ENCODE measurements at regions not wholly inside any gene's neighbourhood (a gene's known extent, or its start where the extent isn't known, plus 50 kb on each side); places are given as distances from the start of the nearest gene placed in this dataset.

GRCh38 chrX:5278908-5279307 lies 949.8 kb downstream of the NLGN4X start:
- Histone ChIP-seq H3K9me3 (no peaks in the 10 kb centered on the region), H3K27ac (replicated peaks in 1 of 4) (no peak overlapping the region), H3K4me3 (no peak overlapping the region), H3K36me3 (no peaks in the 10 kb centered on the region), H3K27me3 (no peaks in the 10 kb centered on the region), H3K4me1 (no peaks in the 10 kb centered on the region)
- WGBS, result 81% methylated on average over 2 of the region's 2 CpGs
- no peak for TF ChIP-seq EP300 (IDR thresholded peaks at IDR 0.05)
- DNase-seq (ENCODE audit: extremely low spot score), result no peak
- intact Hi-C loops (cut with DNase I), result no loop called here

DNA sequence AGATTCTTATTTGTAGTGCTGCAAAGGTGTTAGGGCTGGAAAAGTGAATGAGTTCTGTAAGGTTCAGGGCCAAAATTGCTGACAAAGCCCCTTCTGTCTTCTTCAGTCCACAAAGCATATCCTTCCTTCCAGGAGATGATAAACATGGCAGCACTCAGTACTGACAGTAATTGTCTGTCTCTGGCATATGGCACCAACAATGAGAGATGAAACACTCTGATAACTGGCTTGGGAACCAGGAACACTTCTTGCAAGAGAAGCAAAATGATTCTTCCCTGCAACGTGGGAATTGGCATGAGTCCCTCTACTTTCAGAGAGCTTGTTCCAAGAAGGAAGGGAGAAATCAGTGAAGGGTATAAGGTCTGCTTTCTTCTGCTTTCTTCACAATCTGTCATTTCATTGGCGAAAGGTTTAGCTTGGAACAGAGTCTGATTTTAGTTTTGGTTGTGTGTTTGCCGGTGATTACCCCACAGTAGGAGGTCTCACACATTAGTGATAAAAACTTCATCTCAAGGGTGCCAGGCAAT lies 963.3 kb downstream of the NLGN4X start:
- no peak for TF ChIP-seq POLR2A (IDR thresholded peaks at IDR 0.05; ENCODE audit: low read depth)
- TF ChIP-seq, protein P1, sequence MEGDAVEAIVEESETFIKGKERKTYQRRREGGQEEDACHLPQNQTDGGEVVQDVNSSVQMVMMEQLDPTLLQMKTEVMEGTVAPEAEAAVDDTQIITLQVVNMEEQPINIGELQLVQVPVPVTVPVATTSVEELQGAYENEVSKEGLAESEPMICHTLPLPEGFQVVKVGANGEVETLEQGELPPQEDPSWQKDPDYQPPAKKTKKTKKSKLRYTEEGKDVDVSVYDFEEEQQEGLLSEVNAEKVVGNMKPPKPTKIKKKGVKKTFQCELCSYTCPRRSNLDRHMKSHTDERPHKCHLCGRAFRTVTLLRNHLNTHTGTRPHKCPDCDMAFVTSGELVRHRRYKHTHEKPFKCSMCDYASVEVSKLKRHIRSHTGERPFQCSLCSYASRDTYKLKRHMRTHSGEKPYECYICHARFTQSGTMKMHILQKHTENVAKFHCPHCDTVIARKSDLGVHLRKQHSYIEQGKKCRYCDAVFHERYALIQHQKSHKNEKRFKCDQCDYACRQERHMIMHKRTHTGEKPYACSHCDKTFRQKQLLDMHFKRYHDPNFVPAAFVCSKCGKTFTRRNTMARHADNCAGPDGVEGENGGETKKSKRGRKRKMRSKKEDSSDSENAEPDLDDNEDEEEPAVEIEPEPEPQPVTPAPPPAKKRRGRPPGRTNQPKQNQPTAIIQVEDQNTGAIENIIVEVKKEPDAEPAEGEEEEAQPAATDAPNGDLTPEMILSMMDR (IDR thresholded peaks at IDR 0.05), result no peak
- TF ChIP-seq POLR2AphosphoS5 (IDR thresholded peaks at IDR 0.05), result no peak
- no peak for TF ChIP-seq EP300 (IDR thresholded peaks at IDR 0.05)
- Histone ChIP-seq H3K4me3 (no peak overlapping the region), H3K4me1 (no peaks in the 10 kb centered on the region), H3K27me3 (no peaks in the 10 kb centered on the region), H3K36me3 (no peaks in the 10 kb centered on the region), H3K27ac (replicated peaks in 1 of 4) (no peak overlapping the region), H3K9me3 (no peaks in the 10 kb centered on the region)
- 71% methylated on average over 3 of the region's 3 CpGs for WGBS
- no peak for DNase-seq (ENCODE audit: extremely low spot score)
- intact Hi-C loops (cut with DNase I), result no loop called here

GRCh38 chrX:5250106-5250505 lies 978.6 kb downstream of the NLGN4X start:
- H3K27me3 ChIP-seq, result no peaks in the 10 kb centered on the region
- no peaks in the 10 kb centered on the region for H3K36me3 ChIP-seq
- no peaks in the 10 kb centered on the region for H3K9me3 ChIP-seq
- no peak for TF ChIP-seq POLR2AphosphoS5 (IDR thresholded peaks at IDR 0.05)
- TF ChIP-seq, protein P1 (IDR thresholded peaks at IDR 0.05), result no peak
- no peak for TF ChIP-seq EP300 (IDR thresholded peaks at IDR 0.05)
- no peak for TF ChIP-seq POLR2A (IDR thresholded peaks at IDR 0.05; ENCODE audit: low read depth)
- no peak for DNase-seq (ENCODE audit: extremely low spot score)
- intact Hi-C loops (cut with DNase I), result no loop called here
- H3K4me1 ChIP-seq, result no peaks in the 10 kb centered on the region
- H3K4me3 ChIP-seq, result no peak overlapping the region
- no peak overlapping the region for H3K27ac ChIP-seq (replicated peaks in 1 of 4)
- WGBS, result 78% methylated on average over 5 of the region's 5 CpGs

- Histone ChIP-seq H3K4me1 (no peaks in the 10 kb centered on the region), H3K27me3 (no peaks in the 10 kb centered on the region), H3K36me3 (no peaks in the 10 kb centered on the region), H3K4me3 (no peak overlapping the region), H3K9me3 (no peaks in the 10 kb centered on the region), H3K27ac (replicated peaks in 1 of 4) (no peak overlapping the region)
- WGBS, result 30% methylated on average over 7 of the region's 7 CpGs
- DNase-seq (ENCODE audit: extremely low spot score), result no peak
- intact Hi-C loops (cut with DNase I), result no loop called here
- TF ChIP-seq POLR2A (IDR thresholded peaks at IDR 0.05; ENCODE audit: low read depth) (no peak), POLR2AphosphoS5 (IDR thresholded peaks at IDR 0.05) (no peak), EP300 (IDR thresholded peaks at IDR 0.05) (no peak)
- TF ChIP-seq, protein P1 (IDR thresholded peaks at IDR 0.05), result no peak
Measured at GRCh38 chrX:5242091-5242790, 986.4 kb downstream of the NLGN4X start.

- H3K9me3 ChIP-seq, result no peaks in the 10 kb centered on the region
- intact Hi-C loops (cut with DNase I), result no loop called here
Measured at GRCh38 chrX:5236749-5237148, 991.9 kb downstream of the NLGN4X start.

More at GRCh38 chrX:5236749-5237148, 991.9 kb downstream of the NLGN4X start:
- TF ChIP-seq, protein P1 (IDR thresholded peaks at IDR 0.05), result no peak
- TF ChIP-seq EP300 (IDR thresholded peaks at IDR 0.05), result no peak
- no peak for TF ChIP-seq POLR2A (IDR thresholded peaks at IDR 0.05; ENCODE audit: low read depth)
- TF ChIP-seq POLR2AphosphoS5 (IDR thresholded peaks at IDR 0.05), result no peak
- no peak for DNase-seq (ENCODE audit: extremely low spot score)
- Histone ChIP-seq H3K36me3 (no peaks in the 10 kb centered on the region), H3K4me3 (no peak overlapping the region), H3K27ac (replicated peaks in 1 of 4) (no peak overlapping the region), H3K4me1 (no peaks in the 10 kb centered on the region), H3K27me3 (no peaks in the 10 kb centered on the region)
- WGBS, result 90% methylated on average over 4 of the region's 4 CpGs
